Non-pigmented ciliary epithelial cell (primary cell): ENCODE measurements at regions not wholly inside any gene's neighbourhood (a gene's known extent, or its start where the extent isn't known, plus 50 kb on each side); places are given as distances from the start of the nearest gene placed in this dataset.

Experiments
- DNase-seq: peaks from one replicate; pipeline ENCODE4 v3.0.0-alpha.2; 2010; ENCODE audit warnings: low read depth

- no peak for DNase-seq
Observed at GRCh38 chr13:74084375-74084935, 49.7 kb downstream of the KLF12 start.

GRCh38 chr13:74082741-74083160, 51.5 kb downstream of the KLF12 start:
- DNase-seq: no peak

- no peak for DNase-seq
Observed at GRCh38 chr13:74080762-74081161, 53.4 kb downstream of the KLF12 start.

GRCh38 chr13:74077792-74078191, 56.4 kb downstream of the KLF12 start:
- no peak for DNase-seq

- DNase-seq: no peak
Observed at GRCh38 chr13:74077375-74077774, 56.8 kb downstream of the KLF12 start.

- DNase-seq: peak; percentile 23
Observed at GRCh38 chr13:74074723-74075122, 59.5 kb downstream of the KLF12 start.

GRCh38 chr13:74073274-74073673, 60.9 kb downstream of the KLF12 start:
- DNase-seq: no peak

GRCh38 chr13:74070513-74070912, 63.7 kb downstream of the KLF12 start:
- DNase-seq: no peak

- DNase-seq: no peak
Observed at GRCh38 chr13:74070065-74070464, 64.1 kb downstream of the KLF12 start.

- no peak for DNase-seq
Observed at GRCh38 chr13:74068471-74068870, 65.7 kb downstream of the KLF12 start.

GRCh38 chr13:74067818-74068217, 66.4 kb downstream of the KLF12 start:
- peak; percentile 9 for DNase-seq

- DNase-seq: no peak
Observed at GRCh38 chr13:74066937-74067336, 67.3 kb downstream of the KLF12 start.

GRCh38 chr13:74064805-74065312, 69.3 kb downstream of the KLF12 start:
- no peak for DNase-seq

GRCh38 chr13:74063533-74064100, 70.6 kb downstream of the KLF12 start:
- DNase-seq: no peak

GRCh38 chr13:74062933-74063332, 71.3 kb downstream of the KLF12 start:
- DNase-seq: peak; percentile 24

- peak; percentile 28 for DNase-seq
Observed at GRCh38 chr13:74061926-74062595, 72.1 kb downstream of the KLF12 start.

- no peak for DNase-seq
Observed at GRCh38 chr13:74056801-74057542, 77.2 kb downstream of the KLF12 start.

GRCh38 chr13:74052402-74052928, 81.7 kb downstream of the KLF12 start:
- DNase-seq: no peak

GRCh38 chr13:74048756-74049155, 85.4 kb downstream of the KLF12 start:
- DNase-seq: no peak

GRCh38 chr13:74047931-74048600, 86.1 kb downstream of the KLF12 start:
- DNase-seq: no peak

- DNase-seq: no peak
Observed at GRCh38 chr13:74046431-74046830, 87.8 kb downstream of the KLF12 start.

- no peak for DNase-seq
Observed at GRCh38 chr13:74045583-74045982, 88.6 kb downstream of the KLF12 start.
